GM21737 (cell line): ENCODE measurements at regions not wholly inside any gene's neighbourhood (a gene's known extent, or its start where the extent isn't known, plus 50 kb on each side); places are given as distances from the start of the nearest gene placed in this dataset.

Experiments used
- ATAC-seq: cut with Tn5 transposase; IDR thresholded peaks from one replicate; pipeline ENCODE4 v1.9.1; 2021; ENCODE audit warnings: mild to moderate bottlenecking, moderate library complexity; ENCODE audit not compliant: unreplicated experiment

- no peak for ATAC-seq
These were observed 344.6 kb downstream of the UBE3D start for GRCh38 chr6:82720992-82721391.

- no peak for ATAC-seq
These were observed 329.9 kb downstream of the UBE3D start for GRCh38 chr6:82735790-82736189.

- no peak for ATAC-seq
These were observed 327.7 kb downstream of the UBE3D start for GRCh38 chr6:82737965-82738364.

- no peak for ATAC-seq
These were observed 326.9 kb downstream of the UBE3D start for GRCh38 chr6:82738773-82739172.

GRCh38 chr6:82739303-82739702, 326.3 kb downstream of the UBE3D start:
- ATAC-seq, result no peak

- no peak for ATAC-seq
These were observed 325.6 kb downstream of the UBE3D start for GRCh38 chr6:82740072-82740471.

GRCh38 chr6:82741325-82741995, 324.2 kb downstream of the UBE3D start:
- no peak for ATAC-seq

- no peak for ATAC-seq
These were observed 323.6 kb downstream of the UBE3D start for GRCh38 chr6:82741996-82742385.

- no peak for ATAC-seq
These were observed 321.2 kb downstream of the UBE3D start for GRCh38 chr6:82744286-82745015.

- no peak for ATAC-seq
These were observed 315.1 kb downstream of the UBE3D start for GRCh38 chr6:82750556-82750955.

- ATAC-seq, result no peak
These were observed 313.9 kb downstream of the UBE3D start for GRCh38 chr6:82751718-82752117.

- no peak for ATAC-seq
These were observed 303.8 kb downstream of the UBE3D start for GRCh38 chr6:82761674-82762345.

GRCh38 chr6:82766476-82766875, 299.2 kb downstream of the UBE3D start:
- no peak for ATAC-seq

- ATAC-seq, result no peak
These were observed 298.6 kb downstream of the UBE3D start for GRCh38 chr6:82767037-82767436.

GRCh38 chr6:82767447-82767846, 298.2 kb downstream of the UBE3D start:
- ATAC-seq, result no peak

GRCh38 chr6:82772851-82773717, 292.6 kb downstream of the UBE3D start:
- no peak for ATAC-seq

- ATAC-seq, result no peak
These were observed 290.3 kb downstream of the UBE3D start for GRCh38 chr6:82775361-82775760.

GRCh38 chr6:82775981-82776380, 289.7 kb downstream of the UBE3D start:
- ATAC-seq, result no peak

- ATAC-seq, result no peak
These were observed 286.6 kb downstream of the UBE3D start for GRCh38 chr6:82779041-82779440.

GRCh38 chr6:82780334-82780733, 285.3 kb downstream of the UBE3D start:
- ATAC-seq, result no peak

GRCh38 chr6:82781620-82782204, 283.9 kb downstream of the UBE3D start:
- ATAC-seq, result no peak
